H9 (cell line): ENCODE measurements at regions not wholly inside any gene's neighbourhood (a gene's known extent, or its start where the extent isn't known, plus 50 kb on each side); places are given as distances from the start of the nearest gene placed in this dataset.

Source experiments
- DNase-seq: peaks from one replicate; pipeline ENCODE4 v3.0.0-alpha.2; 2017
- H2AFZ ChIP-seq: one replicate; pipeline ENCODE4 v1.6.1; 2013; ENCODE audit warnings: mild to moderate bottlenecking, low read length, control low read depth, moderate library complexity
- H2AK5ac ChIP-seq: 2 replicates; pipeline ENCODE4 v1.6.1; 2013; ENCODE audit warnings: low read length, control low read depth, mixed read lengths; ENCODE audit not compliant: insufficient read length
- H2BK120ac ChIP-seq: one replicate; pipeline ENCODE4 v1.6.1; 2013; ENCODE audit warnings: low read depth, mild to moderate bottlenecking, low read length, control low read depth, inconsistent platforms; ENCODE audit not compliant: poor library complexity, severe bottlenecking
- H2BK12ac ChIP-seq: 2 replicates; pipeline ENCODE4 v1.6.1; 2013; ENCODE audit warnings: low read length, control low read depth, mixed read lengths, low read depth; ENCODE audit not compliant: insufficient read length
- H2BK15ac ChIP-seq: 2 replicates; pipeline ENCODE4 v1.6.1; 2013; ENCODE audit warnings: low read depth, low read length, control low read depth
- H2BK20ac ChIP-seq: one replicate; pipeline ENCODE4 v1.6.1; 2013; ENCODE audit warnings: low read depth, mild to moderate bottlenecking, low read length, control low read depth, inconsistent platforms; ENCODE audit not compliant: poor library complexity, severe bottlenecking
- H2BK5ac ChIP-seq: 2 replicates; pipeline ENCODE4 v1.6.1; 2013; ENCODE audit warnings: low read length, control low read depth, mixed read lengths; ENCODE audit not compliant: insufficient read length
- H3K14ac ChIP-seq: 2 replicates; pipeline ENCODE4 v1.6.1; 2013; ENCODE audit warnings: low read length, control low read depth; ENCODE audit not compliant: insufficient read depth
- H3K18ac ChIP-seq: 2 replicates; pipeline ENCODE4 v1.6.1; 2013; ENCODE audit warnings: low read depth, mild to moderate bottlenecking, mixed read lengths, low read length, control low read depth; ENCODE audit not compliant: insufficient read length
- H3K23ac ChIP-seq: 2 replicates; pipeline ENCODE4 v1.6.1; 2013; ENCODE audit warnings: low read length, control low read depth, mixed read lengths, low read depth; ENCODE audit not compliant: insufficient read length
- H3K23me2 ChIP-seq: 2 replicates; pipeline ENCODE4 v1.6.1; 2013; ENCODE audit warnings: low read depth, mild to moderate bottlenecking, mixed read lengths, low read length, control low read depth; ENCODE audit not compliant: insufficient read length, poor library complexity, severe bottlenecking
- H3K27ac ChIP-seq: 2 replicates; pipeline ENCODE4 v1.5.1; 2013; ENCODE audit warnings: low read length, control low read depth, mixed read lengths, low read depth; ENCODE audit not compliant: insufficient read length
- H3K27me3 ChIP-seq: 2 replicates; pipeline ENCODE4 v1.6.1; 2013; ENCODE audit warnings: low read length, control low read depth, inconsistent platforms; ENCODE audit not compliant: insufficient read depth
- H3K4ac ChIP-seq: 2 replicates; pipeline ENCODE4 v1.6.1; 2013; ENCODE audit warnings: low read depth, mild to moderate bottlenecking, control low read depth, inconsistent platforms, low read length, moderate library complexity
- H3K4me1 ChIP-seq: 2 replicates; pipeline ENCODE4 v1.6.1; 2013; ENCODE audit warnings: low read length, control low read depth, inconsistent platforms; ENCODE audit not compliant: insufficient read depth
- H3K4me2 ChIP-seq: 2 replicates; pipeline ENCODE4 v1.6.1; 2013; ENCODE audit warnings: low read length, control low read depth, mixed read lengths; ENCODE audit not compliant: insufficient read length, insufficient read depth
- H3K56ac ChIP-seq: 2 replicates; pipeline ENCODE4 v1.6.1; 2013; ENCODE audit warnings: low read depth, mild to moderate bottlenecking, mixed read lengths, low read length, control low read depth; ENCODE audit not compliant: insufficient read length
- H3K79me1 ChIP-seq: 2 replicates; pipeline ENCODE4 v1.6.1; 2013; ENCODE audit warnings: low read depth, mild to moderate bottlenecking, moderate library complexity, low read length, control low read depth, inconsistent platforms; ENCODE audit not compliant: insufficient read depth, poor library complexity, severe bottlenecking
- H3K79me2 ChIP-seq: 2 replicates; pipeline ENCODE4 v1.6.1; 2013; ENCODE audit warnings: low read length, control low read depth, inconsistent platforms; ENCODE audit not compliant: insufficient read depth
- H3K9ac ChIP-seq: 2 replicates; pipeline ENCODE4 v1.6.1; 2013; ENCODE audit warnings: low read length, control low read depth, mixed read lengths; ENCODE audit not compliant: insufficient read length; ENCODE audit errors: extremely low read depth
- H3K9me3 ChIP-seq: one replicate; pipeline ENCODE4 v1.6.1; 2013; ENCODE audit warnings: low read depth, low read length, inconsistent platforms; ENCODE audit not compliant: control insufficient read depth
- H3T11ph ChIP-seq: one replicate; pipeline ENCODE4 v1.6.1; 2013; ENCODE audit warnings: mild to moderate bottlenecking, low read length, control low read depth, inconsistent platforms
- H4K20me1 ChIP-seq: one replicate; pipeline ENCODE4 v1.6.1; 2013; ENCODE audit not compliant: control insufficient read depth, insufficient read length, insufficient read depth
- H4K5ac ChIP-seq: 2 replicates; pipeline ENCODE4 v1.6.1; 2013; ENCODE audit warnings: low read depth, mild to moderate bottlenecking, mixed read lengths, low read length, control low read depth; ENCODE audit not compliant: insufficient read length
- H4K8ac ChIP-seq: replicated peaks from 2 replicates; pipeline ENCODE4 v1.6.1; 2013; ENCODE audit warnings: low read length, control low read depth, mixed read lengths, low read depth; ENCODE audit not compliant: insufficient read length
- H4K91ac ChIP-seq: 2 replicates; pipeline ENCODE4 v1.6.1; 2013; ENCODE audit warnings: low read depth, mild to moderate bottlenecking, moderate library complexity, mixed read lengths, low read length, control low read depth; ENCODE audit not compliant: insufficient read length
- H3K27ac Mint-ChIP-seq, 3 experiments: 2 replicates in 2 of 3; 3 replicates in 1 of 3; pipeline ENCODE4 v1.8.0; 2020 to 2021; ENCODE audit warnings: mixed read lengths in 3 of 3, mild to moderate bottlenecking in 1 of 3, moderate library complexity in 1 of 3
- H3K27me3 Mint-ChIP-seq: 2 replicates; pipeline ENCODE4 v1.8.0; 2021; ENCODE audit warnings: low read depth, mild to moderate bottlenecking, moderate library complexity, mixed read lengths
- H3K36me3 Mint-ChIP-seq, 3 experiments: 2 replicates in 2 of 3; 3 replicates in 1 of 3; pipeline ENCODE4 v1.8.0; 2020 to 2021; ENCODE audit warnings: low read depth in 3 of 3, mixed read lengths in 3 of 3; ENCODE audit not compliant: insufficient read depth in 1 of 3
- H3K4me1 Mint-ChIP-seq, 2 experiments: 2 replicates each; pipeline ENCODE4 v1.8.0; 2020; ENCODE audit warnings: mixed read lengths in 2 of 2
- H3K4me3 Mint-ChIP-seq, 2 experiments: 2 replicates in 1 of 2; 3 replicates in 1 of 2; pipeline ENCODE4 v1.8.0; 2020 to 2021; ENCODE audit warnings: mild to moderate bottlenecking in 2 of 2, mixed read lengths in 2 of 2, moderate library complexity in 1 of 2
- H3K9me3 Mint-ChIP-seq, 2 experiments: 2 replicates in 1 of 2; 3 replicates in 1 of 2; pipeline ENCODE4 v1.8.0; 2020; ENCODE audit warnings: mild to moderate bottlenecking in 2 of 2, mixed read lengths in 2 of 2, moderate library complexity in 1 of 2
- WGBS: extraction: QIAGEN DNeasy Blood & Tissue Kit; methylation state at CpG from one replicate; pipeline ENCODE4 v1.1.7; 2013; ENCODE audit warnings: missing lambda C conversion rate, low lambda C conversion rate, mixed read lengths; ENCODE audit not compliant: insufficient read length; ENCODE audit errors: extremely low coverage; 5-methylcytosine and 5-hydroxymethylcytosine counted together
- TF ChIP-seq, protein P1 (sequence below): fragments of 200-600 bp; sonication (generic); conservative IDR thresholded peaks from 3 replicates; pipeline ENCODE4 v1.8.0; 2021; ENCODE audit warnings: antibody characterized with exemption, mild to moderate bottlenecking

DNA sequence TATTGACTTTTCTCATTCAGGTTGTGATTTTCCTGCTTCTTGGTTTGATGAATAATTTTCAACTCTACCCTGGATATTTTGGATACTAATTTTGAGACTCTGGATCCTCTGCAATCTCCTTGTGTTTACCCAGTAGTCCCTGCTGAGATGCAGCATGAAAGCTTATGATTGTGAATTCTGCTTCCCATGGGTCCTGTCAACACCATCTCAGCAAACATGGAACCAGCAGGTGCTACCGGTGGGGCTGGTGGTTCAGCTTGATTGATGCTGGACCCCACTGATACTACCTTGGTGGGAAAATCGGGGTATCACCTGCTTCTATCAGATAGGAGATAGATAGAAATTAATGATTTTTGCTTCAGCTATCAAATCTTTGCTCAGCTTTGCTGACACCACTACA lies 81.1 kb downstream of the SOWAHC start:
- Histone ChIP-seq H2BK20ac (no peak overlapping the region), H3K9ac (no peak overlapping the region), H3K14ac (no peak overlapping the region), H3K56ac (no peak overlapping the region), H4K91ac (no peak overlapping the region), H3K4me1 (peaks cover 8% of the 10 kb centered on the region; the same call in 1 of the 2 replicates), H2AK5ac (no peak overlapping the region), H3K9me3 (no peaks in the 10 kb centered on the region), H2AFZ (no peak overlapping the region), H4K8ac (no peak overlapping the region), H2BK5ac (no peak overlapping the region), H4K20me1 (no peaks in the 10 kb centered on the region), H3K4ac (no peak overlapping the region), H2BK120ac (no peak overlapping the region), H3K18ac (no peak overlapping the region), H3K23me2 (no peaks in the 10 kb centered on the region), H3K27ac (no peak overlapping the region), H3K79me1 (no peaks in the 10 kb centered on the region), H3K23ac (no peak overlapping the region), H3K79me2 (no peaks in the 10 kb centered on the region), H3K4me2 (no peak overlapping the region), H2BK15ac (no peak overlapping the region), H2BK12ac (no peak overlapping the region), H3T11ph (no peak overlapping the region), H4K5ac (no peak overlapping the region), H3K27me3 (no peaks in the 10 kb centered on the region)
- no peaks in the 10 kb centered on the region for H3K9me3 Mint-ChIP-seq
- H3K36me3 Mint-ChIP-seq = no peaks in the 10 kb centered on the region; a peak in 1 of 7 replicates
- TF ChIP-seq, protein P1, sequence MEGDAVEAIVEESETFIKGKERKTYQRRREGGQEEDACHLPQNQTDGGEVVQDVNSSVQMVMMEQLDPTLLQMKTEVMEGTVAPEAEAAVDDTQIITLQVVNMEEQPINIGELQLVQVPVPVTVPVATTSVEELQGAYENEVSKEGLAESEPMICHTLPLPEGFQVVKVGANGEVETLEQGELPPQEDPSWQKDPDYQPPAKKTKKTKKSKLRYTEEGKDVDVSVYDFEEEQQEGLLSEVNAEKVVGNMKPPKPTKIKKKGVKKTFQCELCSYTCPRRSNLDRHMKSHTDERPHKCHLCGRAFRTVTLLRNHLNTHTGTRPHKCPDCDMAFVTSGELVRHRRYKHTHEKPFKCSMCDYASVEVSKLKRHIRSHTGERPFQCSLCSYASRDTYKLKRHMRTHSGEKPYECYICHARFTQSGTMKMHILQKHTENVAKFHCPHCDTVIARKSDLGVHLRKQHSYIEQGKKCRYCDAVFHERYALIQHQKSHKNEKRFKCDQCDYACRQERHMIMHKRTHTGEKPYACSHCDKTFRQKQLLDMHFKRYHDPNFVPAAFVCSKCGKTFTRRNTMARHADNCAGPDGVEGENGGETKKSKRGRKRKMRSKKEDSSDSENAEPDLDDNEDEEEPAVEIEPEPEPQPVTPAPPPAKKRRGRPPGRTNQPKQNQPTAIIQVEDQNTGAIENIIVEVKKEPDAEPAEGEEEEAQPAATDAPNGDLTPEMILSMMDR = no peak
- no CpG with 5 or more reads among the region's 2 CpGs for whole genome bisulfite sequencing
- no peak for DNase-seq
- peaks cover 35 to 41% of the 10 kb centered on the region in 2 experiments for H3K4me1 Mint-ChIP-seq
- no peak overlapping the region for H3K4me3 Mint-ChIP-seq
- H3K27ac Mint-ChIP-seq = no peak overlapping the region
- no peaks in the 10 kb centered on the region for H3K27me3 Mint-ChIP-seq
